Mucosa of rectum (tissue), 2 donors: ENCODE measurements at regions not wholly inside any gene's neighbourhood (a gene's known extent, or its start where the extent isn't known, plus 50 kb on each side); places are given as distances from the start of the nearest gene placed in this dataset.
"Not testable (repeated sequence)": the region's sequence is repeated elsewhere in the genome, so short reads cannot be mapped to it uniquely, and the experiment has no call there.

ENCODE experiments used
- H3K27ac ChIP-seq, 2 donors: one replicate each; pipeline ENCODE4 v1.7.0; 2013; ENCODE audit warnings: inconsistent platforms in 2 of 2, low read depth in 2 of 2, low read length in 2 of 2
- H3K27me3 ChIP-seq, 2 donors: one replicate each; pipeline ENCODE4 v1.7.0; 2013; ENCODE audit warnings: low read length in 2 of 2; ENCODE audit not compliant: control insufficient read depth in 2 of 2, insufficient read depth in 2 of 2
- H3K36me3 ChIP-seq, 2 donors: one replicate each; pipeline ENCODE4 v1.7.0; 2013; ENCODE audit warnings: low read length in 2 of 2; ENCODE audit not compliant: control insufficient read depth in 2 of 2, insufficient read depth in 2 of 2
- H3K4me1 ChIP-seq, 2 donors: one replicate each; pipeline ENCODE4 v1.7.0; 2013; ENCODE audit warnings: low read length in 2 of 2, mild to moderate bottlenecking in 1 of 2; ENCODE audit not compliant: control insufficient read depth in 2 of 2, insufficient read depth in 2 of 2
- H3K4me3 ChIP-seq, 2 donors: one replicate each; pipeline ENCODE4 v1.7.0; 2013; ENCODE audit warnings: low read length in 2 of 2
- H3K9ac ChIP-seq, 2 donors: one replicate each; pipeline ENCODE4 v1.7.0; 2013; ENCODE audit warnings: low read length in 2 of 2, low read depth in 1 of 2, mild to moderate bottlenecking in 1 of 2
- H3K9me3 ChIP-seq, 2 donors: one replicate each; pipeline ENCODE4 v1.7.0; 2013; ENCODE audit warnings: low read length in 2 of 2; ENCODE audit not compliant: control insufficient read depth in 2 of 2
- donor health status: healthy.
- donor health status: Normal muscosa, but diverticular disease.

GRCh38 chr16:35207059-35207999, 1747.9 kb downstream of the TP53TG3F start:
- H3K9me3 ChIP-seq = peaks cover 0 to 3% of the 10 kb centered on the region in 2 donors
- H3K36me3 ChIP-seq = no peaks in the 10 kb centered on the region
- no peak overlapping the region for H3K9ac ChIP-seq
- H3K4me3 ChIP-seq = no peak overlapping the region
- H3K27ac ChIP-seq = no peak overlapping the region
- no peaks in the 10 kb centered on the region for H3K4me1 ChIP-seq
- no peaks in the 10 kb centered on the region for H3K27me3 ChIP-seq

- Histone ChIP-seq H3K9ac (no peak overlapping the region), H3K36me3 (no peaks in the 10 kb centered on the region), H3K27ac (no peak overlapping the region), H3K4me3 (no peak overlapping the region), H3K9me3 (peaks cover 0 to 3% of the 10 kb centered on the region in 2 donors), H3K27me3 (no peaks in the 10 kb centered on the region), H3K4me1 (no peaks in the 10 kb centered on the region)
Observed at GRCh38 chr16:35208001-35208935, 1748.9 kb downstream of the TP53TG3F start.

- Histone ChIP-seq H3K36me3 (no peaks in the 10 kb centered on the region), H3K4me3 (no peak overlapping the region), H3K9ac (no peak overlapping the region), H3K27me3 (no peaks in the 10 kb centered on the region), H3K9me3 (no peaks in the 10 kb centered on the region), H3K27ac (no peak overlapping the region), H3K4me1 (no peaks in the 10 kb centered on the region)
Observed at GRCh38 chr16:35210681-35211433, 1751.4 kb downstream of the TP53TG3F start.

GRCh38 chr16:35214840-35215239, 1755.4 kb downstream of the TP53TG3F start:
- Histone ChIP-seq H3K4me1 (no peaks in the 10 kb centered on the region), H3K4me3 (no peak overlapping the region), H3K27ac (no peak overlapping the region), H3K36me3 (no peaks in the 10 kb centered on the region), H3K9me3 (peaks cover 0 to 3% of the 10 kb centered on the region in 2 donors), H3K9ac (no peak overlapping the region), H3K27me3 (no peaks in the 10 kb centered on the region)

- no peak overlapping the region for H3K4me3 ChIP-seq
- H3K36me3 ChIP-seq = no peaks in the 10 kb centered on the region
- no peak overlapping the region for H3K27ac ChIP-seq
- no peaks in the 10 kb centered on the region for H3K4me1 ChIP-seq
- H3K9ac ChIP-seq = no peak overlapping the region
- H3K9me3 ChIP-seq = peaks cover 0 to 3% of the 10 kb centered on the region in 2 donors
- H3K27me3 ChIP-seq = no peaks in the 10 kb centered on the region
Observed at GRCh38 chr16:35215287-35215686, 1755.9 kb downstream of the TP53TG3F start.

GRCh38 chr16:35216261-35216660, 1756.8 kb downstream of the TP53TG3F start:
- H3K27ac ChIP-seq, H3K9me3 ChIP-seq, H3K27me3 ChIP-seq, H3K4me1 ChIP-seq, H3K36me3 ChIP-seq, H3K4me3 ChIP-seq, H3K9ac ChIP-seq: not testable (repeated sequence)

GRCh38 chr16:35221482-35222185, 1762.2 kb downstream of the TP53TG3F start:
- H3K27me3 ChIP-seq = no peaks in the 10 kb centered on the region
- H3K36me3 ChIP-seq = no peaks in the 10 kb centered on the region
- H3K9ac ChIP-seq = no peak overlapping the region
- H3K9me3 ChIP-seq = peaks cover 0 to 3% of the 10 kb centered on the region in 2 donors
- no peak overlapping the region for H3K4me3 ChIP-seq
- H3K4me1 ChIP-seq = no peaks in the 10 kb centered on the region
- H3K27ac ChIP-seq = no peak overlapping the region

GRCh38 chr16:35234679-35235078, 1775.3 kb downstream of the TP53TG3F start:
- Histone ChIP-seq H3K27me3 (no peaks in the 10 kb centered on the region), H3K9me3 (peaks cover 3 to 14% of the 10 kb centered on the region in 2 donors)

GRCh38 chr16:35239561-35239960, 1780.1 kb downstream of the TP53TG3F start:
- Histone ChIP-seq H3K4me3 (no peak overlapping the region), H3K36me3 (no peaks in the 10 kb centered on the region), H3K9ac (no peak overlapping the region), H3K27ac (no peak overlapping the region), H3K9me3 (peaks cover 0 to 4% of the 10 kb centered on the region in 2 donors), H3K27me3 (no peaks in the 10 kb centered on the region), H3K4me1 (no peaks in the 10 kb centered on the region)

More at GRCh38 chr16:35234679-35235078, 1775.3 kb downstream of the TP53TG3F start:
- no peak overlapping the region for H3K9ac ChIP-seq
- H3K27ac ChIP-seq = no peak overlapping the region
- H3K36me3 ChIP-seq = no peaks in the 10 kb centered on the region
- H3K4me1 ChIP-seq = no peaks in the 10 kb centered on the region
- H3K4me3 ChIP-seq = no peak overlapping the region
